ENCODE measurements at regions not wholly inside any gene's neighbourhood (a gene's known extent, or its start where the extent isn't known, plus 50 kb on each side); places are given as distances from the start of the nearest gene placed in this dataset.
"Not testable (repeated sequence)": the region's sequence is repeated elsewhere in the genome, so short reads cannot be mapped to it uniquely, and the experiment has no call there.

- intact Hi-C loops (cut with DNase I): no loop called here
- H3K9me3 ChIP-seq: no peaks in the 10 kb centered on the region
- DNase-seq: no peak
- no peaks in the 10 kb centered on the region for H3K4me1 ChIP-seq
- no peaks in the 10 kb centered on the region for H3K27me3 ChIP-seq
- TF ChIP-seq CTCF (IDR thresholded peaks at IDR 0.05) (no peak), POLR2A (IDR thresholded peaks at IDR 0.05) (no peak)
- WGBS, 2 donors: 85 to 87% methylated on average over 4 of the region's 4 CpGs
- no peak overlapping the region for H3K4me3 ChIP-seq (replicated peaks in 1 of 3)
- H3K36me3 ChIP-seq: no peaks in the 10 kb centered on the region
- H3K27ac ChIP-seq: no peak overlapping the region
Measured at GRCh38 chr12:75798136-75798926, 233.2 kb downstream of the PHLDA1 start.

- no peaks in the 10 kb centered on the region for H3K36me3 ChIP-seq
- intact Hi-C loops (cut with DNase I): no loop called here
- TF ChIP-seq CTCF (IDR thresholded peaks at IDR 0.05) (no peak), POLR2A (IDR thresholded peaks at IDR 0.05) (no peak)
Measured at GRCh38 chr12:75795125-75795524, 236.5 kb downstream of the PHLDA1 start.

GRCh38 chr12:75792687-75793086 is 238.9 kb downstream of the PHLDA1 start:
- H3K27me3 ChIP-seq: no peaks in the 10 kb centered on the region
- H3K4me3 ChIP-seq (replicated peaks in 1 of 3): no peak overlapping the region
- no peak for DNase-seq
- H3K27ac ChIP-seq: no peak overlapping the region
- no peaks in the 10 kb centered on the region for H3K9me3 ChIP-seq
- H3K36me3 ChIP-seq: no peaks in the 10 kb centered on the region
- no peaks in the 10 kb centered on the region for H3K4me1 ChIP-seq
- WGBS, 2 donors: 2 to 3% methylated on average over 1 of the region's 1 CpG
- no peak for TF ChIP-seq POLR2A (IDR thresholded peaks at IDR 0.05)
- TF ChIP-seq CTCF (IDR thresholded peaks at IDR 0.05): no peak
- intact Hi-C loops (cut with DNase I): no loop called here

More at GRCh38 chr12:75795125-75795524, 236.5 kb downstream of the PHLDA1 start:
- Histone ChIP-seq H3K9me3 (no peaks in the 10 kb centered on the region), H3K27ac (no peak overlapping the region), H3K27me3 (no peaks in the 10 kb centered on the region), H3K4me1 (no peaks in the 10 kb centered on the region), H3K4me3 (replicated peaks in 1 of 3) (no peak overlapping the region)
- DNase-seq: no peak

GRCh38 chr12:75790219-75790618 is 241.4 kb downstream of the PHLDA1 start:
- H3K27me3 ChIP-seq: no peaks in the 10 kb centered on the region
- intact Hi-C loops (cut with DNase I): no loop called here
- no peaks in the 10 kb centered on the region for H3K36me3 ChIP-seq
- no peaks in the 10 kb centered on the region for H3K9me3 ChIP-seq
- peaks cover 2 to 5% of the 10 kb centered on the region in 2 donors for H3K4me1 ChIP-seq
- H3K4me3 ChIP-seq (replicated peaks in 1 of 3): no peak overlapping the region
- no peak for DNase-seq
- no peak for TF ChIP-seq CTCF (IDR thresholded peaks at IDR 0.05)
- no peak overlapping the region for H3K27ac ChIP-seq

- H3K36me3 ChIP-seq; DNase-seq; H3K9me3 ChIP-seq; H3K4me3 ChIP-seq (replicated peaks in 1 of 3); intact Hi-C loops (cut with DNase I); H3K27me3 ChIP-seq; H3K27ac ChIP-seq: not testable (repeated sequence)
- peaks cover 25 to 33% of the 10 kb centered on the region in 2 donors for H3K4me1 ChIP-seq
- WGBS, 2 donors: 98 to 99% methylated on average over 2 of the region's 2 CpGs
Measured at GRCh38 chr12:75787146-75787545, 244.4 kb downstream of the PHLDA1 start.

All from thyroid gland (tissue), 4 donors.